H1 (cell line): ENCODE measurements at regions not wholly inside any gene's neighbourhood (a gene's known extent, or its start where the extent isn't known, plus 50 kb on each side); places are given as distances from the start of the nearest gene placed in this dataset.

ENCODE experiments used
- CTCF ChIA-PET: fragments of 300-600 bp; sonication (Branson Sonifier 250); formaldehyde crosslinking; loops from one replicate; lab custom pipeline; 2021; ENCODE audit not compliant: partially characterized antibody; lab: Charles Lee
- POLR2A ChIA-PET: fragments of 300-600 bp; sonication (Branson Sonifier 250); formaldehyde crosslinking; loops from one replicate; lab custom pipeline; 2021; ENCODE audit warnings: inconsistent platforms; ENCODE audit not compliant: partially characterized antibody; lab: Charles Lee
- DNase-seq, 2 experiments: peaks; one replicate each; pipeline versions ENCODE4 v3.0.0 to v3.0.0-alpha.2; 2010 to 2022; ENCODE audit warnings: low spot score in 2 of 2, low read depth in 1 of 2, mixed read lengths in 1 of 2
- FAIRE-seq: peaks from 2 replicates; lab custom pipeline; 2011; peaks lifted over from hg19 to GRCh38; lab: Jason Lieb, UNC
- H2AFZ ChIP-seq: 2 replicates; pipeline ENCODE4 v1.8.1; 2012; ENCODE audit warnings: low read length, inconsistent platforms
- H2AK5ac ChIP-seq: 2 replicates; pipeline ENCODE4 v1.6.1; 2013; ENCODE audit warnings: low read depth, low read length
- H2BK120ac ChIP-seq: replicated peaks from 2 replicates; pipeline ENCODE3; 2013; ENCODE audit warnings: low read depth, low read length, inconsistent platforms
- H2BK12ac ChIP-seq: 2 replicates; pipeline ENCODE4 v1.6.1; 2013; ENCODE audit warnings: low read depth, low read length
- H2BK15ac ChIP-seq: 2 replicates; pipeline ENCODE4 v1.6.1; 2013; ENCODE audit warnings: low read length
- H2BK20ac ChIP-seq: 2 replicates; pipeline ENCODE4 v1.6.1; 2013; ENCODE audit warnings: low read length
- H2BK5ac ChIP-seq: 2 replicates; pipeline ENCODE4 v1.6.1; 2013; ENCODE audit warnings: low read depth, low read length
- H3K14ac ChIP-seq: 2 replicates; pipeline ENCODE4 v1.6.1; 2013; ENCODE audit warnings: inconsistent platforms; ENCODE audit not compliant: insufficient read length
- H3K18ac ChIP-seq: 2 replicates; pipeline ENCODE4 v1.6.1; 2013; ENCODE audit warnings: low read length; ENCODE audit errors: extremely low read depth
- H3K23ac ChIP-seq: 2 replicates; pipeline ENCODE4 v1.6.1; 2013; ENCODE audit warnings: inconsistent platforms; ENCODE audit not compliant: insufficient read length
- H3K23me2 ChIP-seq: 2 replicates; pipeline ENCODE4 v1.6.1; 2013; ENCODE audit warnings: low read depth, low read length
- H3K27ac ChIP-seq: 2 replicates; pipeline ENCODE4 v1.6.1; 2011; ENCODE audit warnings: low read depth, low read length, inconsistent platforms
- H3K27me3 ChIP-seq, 4 experiments: replicated peaks in 1 of 4; 1 replicate in 1 of 4; 2 replicates in 3 of 4; pipeline versions ENCODE4 v1.6.1 to v1.8.1; 2011 to 2013; ENCODE audit warnings: low read length in 3 of 4, mild to moderate bottlenecking in 3 of 4, inconsistent platforms in 2 of 4, mixed read lengths in 2 of 4, moderate library complexity in 1 of 4; ENCODE audit not compliant: control insufficient read depth in 3 of 4, insufficient read depth in 3 of 4; ENCODE audit errors: extremely low read depth in 1 of 4
- H3K36me3 ChIP-seq, 4 experiments: 2 replicates each; pipeline versions ENCODE4 v1.6.1 to v1.8.1; 2011 to 2013; ENCODE audit warnings: mild to moderate bottlenecking in 4 of 4, low read length in 3 of 4, moderate library complexity in 2 of 4, control low read depth in 1 of 4, inconsistent platforms in 1 of 4; ENCODE audit not compliant: insufficient read depth in 4 of 4, control insufficient read depth in 2 of 4
- H3K4ac ChIP-seq: replicated peaks from 2 replicates; pipeline ENCODE3; 2013; ENCODE audit warnings: low read length, low read depth, mixed read lengths, inconsistent platforms; ENCODE audit not compliant: insufficient read length
- H3K4me1 ChIP-seq, 4 experiments: replicated peaks in 1 of 4; 1 replicate in 1 of 4; 2 replicates in 3 of 4; pipeline versions ENCODE4 v1.6.1 to v1.8.1; 2011 to 2013; ENCODE audit warnings: low read length in 3 of 4, inconsistent platforms in 2 of 4, mixed read lengths in 1 of 4; ENCODE audit not compliant: insufficient read depth in 4 of 4, control insufficient read depth in 3 of 4
- H3K4me2 ChIP-seq, 2 experiments: 2 replicates each; pipeline versions ENCODE4 v1.6.1 to v1.8.1; 2011 to 2013; ENCODE audit warnings: low read depth in 2 of 2, low read length in 2 of 2, control low read depth in 1 of 2, inconsistent platforms in 1 of 2, mild to moderate bottlenecking in 1 of 2; ENCODE audit not compliant: insufficient read depth in 1 of 2
- H3K4me3 ChIP-seq, 4 experiments: fragments of 200-600, 300-600 bp in 1 of 4; sonication (generic), shearing (Covaris generic), sonication (Bioruptor Twin) in 1 of 4; 2 replicates each; pipeline versions ENCODE4 v1.5.1 to v1.8.1; 2011 to 2016; ENCODE audit warnings: low read length in 4 of 4, low read depth in 3 of 4, control low read depth in 2 of 4, inconsistent platforms in 2 of 4, mild to moderate bottlenecking in 2 of 4, mixed read lengths in 1 of 4, moderate library complexity in 1 of 4; ENCODE audit not compliant: insufficient read depth in 2 of 4; ENCODE audit errors: extremely low read depth in 1 of 4
- H3K56ac ChIP-seq: replicated peaks from 2 replicates; pipeline ENCODE3; 2013; ENCODE audit warnings: low read depth, mild to moderate bottlenecking, mixed read lengths, low read length, inconsistent platforms; ENCODE audit not compliant: insufficient read length
- H3K79me1 ChIP-seq: 2 replicates; pipeline ENCODE4 v1.6.1; 2013; ENCODE audit warnings: low read depth, low read length, control low read depth
- H3K79me2 ChIP-seq, 2 experiments: 2 replicates each; pipeline versions ENCODE4 v1.6.1 to v1.8.1; 2012 to 2013; ENCODE audit warnings: low read length in 2 of 2, mild to moderate bottlenecking in 2 of 2, inconsistent platforms in 1 of 2; ENCODE audit not compliant: insufficient read depth in 2 of 2, control insufficient read depth in 1 of 2
- H3K9ac ChIP-seq, 4 experiments: replicated peaks in 1 of 4; 1 replicate in 1 of 4; 2 replicates in 3 of 4; pipeline versions ENCODE4 v1.6.1 to v1.8.1; 2011 to 2013; ENCODE audit warnings: low read depth in 3 of 4, low read length in 3 of 4, control low read depth in 2 of 4, mild to moderate bottlenecking in 2 of 4, moderate library complexity in 2 of 4, inconsistent platforms in 1 of 4; ENCODE audit errors: extremely low read depth in 1 of 4
- H3K9me3 ChIP-seq, 2 experiments: 2 replicates each; pipeline versions ENCODE4 v1.6.1 to v1.8.1; 2012 to 2013; ENCODE audit warnings: mild to moderate bottlenecking in 2 of 2, moderate library complexity in 2 of 2, control low read depth in 1 of 2, inconsistent platforms in 1 of 2, low read depth in 1 of 2, low read length in 1 of 2, mixed read lengths in 1 of 2; ENCODE audit not compliant: insufficient read depth in 2 of 2
- H4K20me1 ChIP-seq, 2 experiments: replicated peaks in 1 of 2; 2 replicates each; pipeline versions ENCODE3 to v1.8.1; 2011 to 2013; ENCODE audit warnings: inconsistent platforms in 2 of 2, low read length in 2 of 2, mild to moderate bottlenecking in 1 of 2; ENCODE audit not compliant: insufficient read depth in 2 of 2, control insufficient read depth in 1 of 2
- H4K5ac ChIP-seq: 2 replicates; pipeline ENCODE4 v1.6.1; 2013; ENCODE audit warnings: low read length, low read depth, mixed read lengths, inconsistent platforms; ENCODE audit not compliant: insufficient read length
- H4K8ac ChIP-seq: 2 replicates; pipeline ENCODE4 v1.8.0; 2013; ENCODE audit warnings: mild to moderate bottlenecking, moderate library complexity, low read length, inconsistent platforms; ENCODE audit not compliant: insufficient read depth; ENCODE audit errors: extremely low read depth
- H4K91ac ChIP-seq: replicated peaks from 2 replicates; pipeline ENCODE3; 2013; ENCODE audit warnings: low read length, mixed read lengths, inconsistent platforms; ENCODE audit not compliant: insufficient read length
- BACH1 ChIP-seq: IDR thresholded peaks from 2 replicates; pipeline ENCODE4 v1.6.1; 2012; ENCODE audit warnings: low read length, improper control_type of control experiment
- BCL11A ChIP-seq, 2 experiments: IDR thresholded peaks; one replicate each; pipeline ENCODE4 v1.6.1; 2011; ENCODE audit warnings: low read depth in 2 of 2, low read length in 2 of 2, mild to moderate bottlenecking in 2 of 2
- CBX8 ChIP-seq: fragments of 300-800, 300-1000 bp; sonication (generic); IDR thresholded peaks from 2 replicates; pipeline ENCODE4 v1.7.1; 2016; ENCODE audit warnings: low read depth, low read length, borderline replicate concordance
- E2F6 ChIP-seq: IDR thresholded peaks from 2 replicates; pipeline ENCODE4 v1.6.1; 2012; ENCODE audit warnings: inconsistent platforms
- JUN ChIP-seq: IDR thresholded peaks from 2 replicates; pipeline ENCODE4 v1.6.1; 2011; ENCODE audit warnings: low read depth, mild to moderate bottlenecking, improper control_type of control experiment, low read length
- KDM5A ChIP-seq: fragments of 200-600 bp; IDR thresholded peaks from 2 replicates; pipeline ENCODE4 v1.7.1; 2012; ENCODE audit warnings: mild to moderate bottlenecking, low read length, inconsistent platforms, mixed read lengths
- MAX ChIP-seq: IDR thresholded peaks from 2 replicates; pipeline ENCODE4 v1.6.1; 2012; ENCODE audit warnings: inconsistent platforms
- TAF7 ChIP-seq: optimal IDR thresholded peaks from 2 replicates; pipeline ENCODE3; 2011; ENCODE audit warnings: low read depth, mild to moderate bottlenecking, inconsistent platforms, low read length, moderate library complexity, borderline replicate concordance
- WGBS, 2 experiments: shearing (Covaris generic) in 1 of 2; methylation state at CpG; one replicate each; pipeline versions ENCODE4 v1.1.6 to v1.1.7; 2013 to 2015; ENCODE audit warnings: low lambda C conversion rate in 2 of 2, mixed read lengths in 2 of 2, inconsistent platforms in 1 of 2, low coverage in 1 of 2, missing lambda C conversion rate in 1 of 2; ENCODE audit not compliant: insufficient replicate concordance in 2 of 2, insufficient coverage in 1 of 2, insufficient read length in 1 of 2; ENCODE audit errors: extremely low coverage in 1 of 2, missing lambda C conversion rate in 1 of 2; 5-methylcytosine and 5-hydroxymethylcytosine counted together

GRCh38 chr1:209326076-209326475 is 257.4 kb upstream of the CAMK1G start:
- no peak overlapping the region for H3K4ac ChIP-seq
- CTCF ChIA-PET = interaction anchor here (0.7 to 1.7 kb wide), 7 partner anchors 20 to 240 kb away, joined by 3 to 8 read pairs (median 3); no protein-coding TSS in a partner anchor

More at GRCh38 chr1:209326076-209326475, 257.4 kb upstream of the CAMK1G start:
- no peak for DNase-seq
- Histone ChIP-seq H3K36me3 (no peaks in the 10 kb centered on the region), H3K4me1 (peaks cover 0 to 2% (median 0%) of the 10 kb centered on the region in 4 experiments; a peak in 1 of 7 replicates), H4K8ac (no peak overlapping the region), H2BK5ac (no peak overlapping the region), H2BK120ac (no peak overlapping the region), H3K18ac (no peak overlapping the region), H3K23ac (no peak overlapping the region), H4K5ac (no peak overlapping the region), H2AK5ac (no peak overlapping the region), H3K27ac (no peak overlapping the region), H2BK12ac (no peak overlapping the region), H3K56ac (no peak overlapping the region), H3K14ac (no peak overlapping the region), H3K4me3 (no peak overlapping the region), H3K23me2 (no peaks in the 10 kb centered on the region), H3K9me3 (no peaks in the 10 kb centered on the region), H3K79me2 (no peaks in the 10 kb centered on the region), H3K27me3 (no peaks in the 10 kb centered on the region), H2AFZ (no peak overlapping the region), H3K79me1 (no peaks in the 10 kb centered on the region), H2BK20ac (no peak overlapping the region), H2BK15ac (no peak overlapping the region), H4K91ac (no peak overlapping the region), H3K4me2 (no peak overlapping the region), H3K9ac (no peak overlapping the region), H4K20me1 (no peaks in the 10 kb centered on the region)
- no peak for FAIRE-seq
- 93% methylated on average over 2 of the region's 2 CpGs; no CpG with 5 or more reads in 1 of the 2 experiments for WGBS, 2 experiments
- TF ChIP-seq BACH1 = no peak
- no peak for TF ChIP-seq TAF7
- no peak for TF ChIP-seq MAX
- no peak for TF ChIP-seq BCL11A (IDR thresholded peaks at IDR 0.05; ENCODE audit: low read depth in 2 of 2, low read length in 2 of 2)
- TF ChIP-seq KDM5A = no peak
- no peak for TF ChIP-seq JUN
- no peak for TF ChIP-seq E2F6
- no peak for TF ChIP-seq CBX8
- POLR2A ChIA-PET = interaction anchor here (1.0 kb wide), 1 partner anchor 25 kb away, joined by 3 read pairs; no protein-coding TSS in a partner anchor
